Neural cell (in vitro differentiated cells): ENCODE measurements at regions not wholly inside any gene's neighbourhood (a gene's known extent, or its start where the extent isn't known, plus 50 kb on each side); places are given as distances from the start of the nearest gene placed in this dataset.
A peak's percentile ranks its signal among the peaks of the same experiment; 100 is the strongest.

Experiments
- H2AFZ ChIP-seq: fragments of 200-600, 300-800 bp; sonication (generic), shearing (Covaris generic); 2 replicates; pipeline ENCODE4 v1.6.0; 2014; ENCODE audit warnings: low read depth, mild to moderate bottlenecking, antibody characterized with exemption, low read length, moderate library complexity
- H3F3A ChIP-seq: fragments of 200-600 bp; shearing (Covaris generic); 2 replicates; pipeline ENCODE4 v1.6.1; 2016; ENCODE audit warnings: mild to moderate bottlenecking, moderate library complexity, mixed read lengths, antibody characterized with exemption, low read length; ENCODE audit not compliant: insufficient read depth, poor library complexity, severe bottlenecking
- H3K27ac ChIP-seq: fragments of 200-600, 300-800 bp; sonication (generic), shearing (Covaris generic); 2 replicates; pipeline ENCODE4 v1.5.1; 2014; ENCODE audit warnings: mild to moderate bottlenecking, low read length, moderate library complexity
- H3K27me3 ChIP-seq: fragments of 300-800, 200-600 bp; sonication (generic), shearing (Covaris generic); 2 replicates; pipeline ENCODE4 v1.6.0; 2014; ENCODE audit warnings: mild to moderate bottlenecking, low read depth, low read length, moderate library complexity; ENCODE audit not compliant: insufficient read depth
- H3K36me3 ChIP-seq: fragments of 300-800, 200-600 bp; sonication (generic), shearing (Covaris generic); 2 replicates; pipeline ENCODE4 v1.5.1; 2014; ENCODE audit warnings: mild to moderate bottlenecking, antibody characterized with exemption, low read length, moderate library complexity; ENCODE audit not compliant: insufficient read depth
- H3K4me2 ChIP-seq: fragments of 300-800, 200-600 bp; sonication (generic), shearing (Covaris generic); 2 replicates; pipeline ENCODE4 v1.6.0; 2014; ENCODE audit warnings: mild to moderate bottlenecking, low read length
- H3K4me3 ChIP-seq: fragments of 300-800, 200-600 bp; sonication (generic), shearing (Covaris generic); 2 replicates; pipeline ENCODE4 v1.5.1; 2014; ENCODE audit warnings: mild to moderate bottlenecking, low read length, moderate library complexity
- H3K79me2 ChIP-seq: fragments of 200-600 bp; shearing (Covaris generic); replicated peaks from 2 replicates; pipeline ENCODE4 v1.6.0; 2014; ENCODE audit warnings: mild to moderate bottlenecking, low read length, moderate library complexity; ENCODE audit not compliant: insufficient read depth
- H3K9ac ChIP-seq: fragments of 300-800, 200-600 bp; sonication (generic), shearing (Covaris generic); 2 replicates; pipeline ENCODE4 v1.6.1; 2016; ENCODE audit warnings: mild to moderate bottlenecking, low read length, mixed read lengths
- H3K9me2 ChIP-seq: fragments of 200-600 bp; shearing (Covaris generic); 2 replicates; pipeline ENCODE4 v1.6.1; 2016; ENCODE audit warnings: mild to moderate bottlenecking, low read length, mixed read lengths; ENCODE audit not compliant: insufficient read depth
- H3K9me3 ChIP-seq: fragments of 200-600, 300-800 bp; sonication (generic), shearing (Covaris generic); 2 replicates; pipeline ENCODE4 v1.6.1; 2016; ENCODE audit warnings: mild to moderate bottlenecking, mixed run types, low read length, moderate library complexity, mixed read lengths
- H4K20me1 ChIP-seq: fragments of 200-600 bp; shearing (Covaris generic); 2 replicates; pipeline ENCODE4 v1.6.1; 2016; ENCODE audit warnings: mild to moderate bottlenecking, mixed run types; ENCODE audit not compliant: insufficient read depth
- EP300 ChIP-seq: fragments of 450-650 bp; conservative IDR thresholded peaks from 2 replicates; pipeline ENCODE4 v1.6.1; 2014; ENCODE audit warnings: antibody characterized with exemption, mild to moderate bottlenecking, moderate library complexity; ENCODE audit not compliant: poor library complexity, severe bottlenecking
- EZH2 ChIP-seq: fragments of 200-600, 300-800 bp; shearing (Covaris generic), sonication (generic); IDR thresholded peaks from 2 replicates; pipeline ENCODE4 v1.6.1; 2014; ENCODE audit warnings: antibody characterized with exemption, low read length, borderline replicate concordance, mild to moderate bottlenecking; ENCODE audit not compliant: insufficient read depth, poor library complexity, severe bottlenecking
- MXI1 ChIP-seq: fragments of 450-650 bp; conservative IDR thresholded peaks from 2 replicates; pipeline ENCODE4 v1.6.1; 2014; ENCODE audit warnings: antibody characterized with exemption, mild to moderate bottlenecking; ENCODE audit not compliant: poor library complexity, severe bottlenecking
- POLR2AphosphoS5 ChIP-seq: IDR thresholded peaks from 2 replicates; pipeline ENCODE4 v1.6.1; 2012
- RAD21 ChIP-seq: fragments of 450-650 bp; conservative IDR thresholded peaks from 2 replicates; pipeline ENCODE4 v1.6.1; 2014; ENCODE audit warnings: antibody characterized with exemption, mild to moderate bottlenecking, moderate library complexity
- SMC3 ChIP-seq: fragments of 450-650 bp; conservative IDR thresholded peaks from 2 replicates; pipeline ENCODE4 v1.6.1; 2014; ENCODE audit warnings: antibody characterized with exemption, mild to moderate bottlenecking, moderate library complexity; ENCODE audit not compliant: poor library complexity
- TAF1 ChIP-seq: IDR thresholded peaks from 2 replicates; pipeline ENCODE4 v1.6.1; 2012; ENCODE audit warnings: low read depth
- TF ChIP-seq, protein P1 (sequence below): fragments of 450-650 bp; IDR thresholded peaks from 2 replicates; pipeline ENCODE4 v1.5.1; 2014; ENCODE audit warnings: antibody characterized with exemption, mild to moderate bottlenecking, moderate library complexity; ENCODE audit not compliant: poor library complexity, severe bottlenecking
- TF ChIP-seq, protein P2 (sequence below): IDR thresholded peaks from 2 replicates; pipeline ENCODE4 v1.6.1; 2012; ENCODE audit warnings: borderline replicate concordance

DNA sequence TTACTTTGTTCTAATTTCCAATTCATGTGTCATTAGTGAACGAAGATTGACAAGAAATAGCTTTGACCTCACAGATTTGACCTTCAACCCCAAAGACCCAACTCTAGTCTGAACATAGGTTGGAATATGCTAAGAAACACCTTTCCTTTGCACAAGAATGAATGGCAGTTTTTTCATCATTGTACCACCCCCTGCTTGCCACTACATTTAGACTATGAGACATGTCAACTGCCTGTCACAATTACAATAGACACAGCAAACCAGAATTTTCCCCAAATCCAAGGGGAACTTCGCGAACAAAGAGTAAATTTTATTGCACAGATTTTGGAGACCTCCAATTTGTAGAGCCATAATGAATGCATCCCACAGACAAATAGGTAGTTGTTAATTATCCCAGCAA lies 535.4 kb downstream of the PRKD1 start:
- Histone ChIP-seq H3K27me3 (no peaks in the 10 kb centered on the region), H3K9me2 (no peaks in the 10 kb centered on the region), H3K79me2 (peaks cover 63% of the 10 kb centered on the region), H3K9ac (peak overlapping the region; percentile 76), H3K4me3 (peak overlapping the region; percentile 64), H3K36me3 (no peaks in the 10 kb centered on the region), H3K27ac (peak overlapping the region; percentile 92), H2AFZ (no peak overlapping the region), H3F3A (peaks cover 29% of the 10 kb centered on the region), H3K4me2 (peak overlapping the region; percentile 87), H3K9me3 (no peaks in the 10 kb centered on the region), H4K20me1 (no peaks in the 10 kb centered on the region)
- TF ChIP-seq, protein P1, sequence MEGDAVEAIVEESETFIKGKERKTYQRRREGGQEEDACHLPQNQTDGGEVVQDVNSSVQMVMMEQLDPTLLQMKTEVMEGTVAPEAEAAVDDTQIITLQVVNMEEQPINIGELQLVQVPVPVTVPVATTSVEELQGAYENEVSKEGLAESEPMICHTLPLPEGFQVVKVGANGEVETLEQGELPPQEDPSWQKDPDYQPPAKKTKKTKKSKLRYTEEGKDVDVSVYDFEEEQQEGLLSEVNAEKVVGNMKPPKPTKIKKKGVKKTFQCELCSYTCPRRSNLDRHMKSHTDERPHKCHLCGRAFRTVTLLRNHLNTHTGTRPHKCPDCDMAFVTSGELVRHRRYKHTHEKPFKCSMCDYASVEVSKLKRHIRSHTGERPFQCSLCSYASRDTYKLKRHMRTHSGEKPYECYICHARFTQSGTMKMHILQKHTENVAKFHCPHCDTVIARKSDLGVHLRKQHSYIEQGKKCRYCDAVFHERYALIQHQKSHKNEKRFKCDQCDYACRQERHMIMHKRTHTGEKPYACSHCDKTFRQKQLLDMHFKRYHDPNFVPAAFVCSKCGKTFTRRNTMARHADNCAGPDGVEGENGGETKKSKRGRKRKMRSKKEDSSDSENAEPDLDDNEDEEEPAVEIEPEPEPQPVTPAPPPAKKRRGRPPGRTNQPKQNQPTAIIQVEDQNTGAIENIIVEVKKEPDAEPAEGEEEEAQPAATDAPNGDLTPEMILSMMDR, result no peak
- TF ChIP-seq POLR2AphosphoS5 (peak; percentile 61), SMC3 (peak; percentile 15), EP300 (peak; percentile 91)
- TF ChIP-seq, protein P2, sequence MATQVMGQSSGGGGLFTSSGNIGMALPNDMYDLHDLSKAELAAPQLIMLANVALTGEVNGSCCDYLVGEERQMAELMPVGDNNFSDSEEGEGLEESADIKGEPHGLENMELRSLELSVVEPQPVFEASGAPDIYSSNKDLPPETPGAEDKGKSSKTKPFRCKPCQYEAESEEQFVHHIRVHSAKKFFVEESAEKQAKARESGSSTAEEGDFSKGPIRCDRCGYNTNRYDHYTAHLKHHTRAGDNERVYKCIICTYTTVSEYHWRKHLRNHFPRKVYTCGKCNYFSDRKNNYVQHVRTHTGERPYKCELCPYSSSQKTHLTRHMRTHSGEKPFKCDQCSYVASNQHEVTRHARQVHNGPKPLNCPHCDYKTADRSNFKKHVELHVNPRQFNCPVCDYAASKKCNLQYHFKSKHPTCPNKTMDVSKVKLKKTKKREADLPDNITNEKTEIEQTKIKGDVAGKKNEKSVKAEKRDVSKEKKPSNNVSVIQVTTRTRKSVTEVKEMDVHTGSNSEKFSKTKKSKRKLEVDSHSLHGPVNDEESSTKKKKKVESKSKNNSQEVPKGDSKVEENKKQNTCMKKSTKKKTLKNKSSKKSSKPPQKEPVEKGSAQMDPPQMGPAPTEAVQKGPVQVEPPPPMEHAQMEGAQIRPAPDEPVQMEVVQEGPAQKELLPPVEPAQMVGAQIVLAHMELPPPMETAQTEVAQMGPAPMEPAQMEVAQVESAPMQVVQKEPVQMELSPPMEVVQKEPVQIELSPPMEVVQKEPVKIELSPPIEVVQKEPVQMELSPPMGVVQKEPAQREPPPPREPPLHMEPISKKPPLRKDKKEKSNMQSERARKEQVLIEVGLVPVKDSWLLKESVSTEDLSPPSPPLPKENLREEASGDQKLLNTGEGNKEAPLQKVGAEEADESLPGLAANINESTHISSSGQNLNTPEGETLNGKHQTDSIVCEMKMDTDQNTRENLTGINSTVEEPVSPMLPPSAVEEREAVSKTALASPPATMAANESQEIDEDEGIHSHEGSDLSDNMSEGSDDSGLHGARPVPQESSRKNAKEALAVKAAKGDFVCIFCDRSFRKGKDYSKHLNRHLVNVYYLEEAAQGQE, result peak; percentile 30

DNA sequence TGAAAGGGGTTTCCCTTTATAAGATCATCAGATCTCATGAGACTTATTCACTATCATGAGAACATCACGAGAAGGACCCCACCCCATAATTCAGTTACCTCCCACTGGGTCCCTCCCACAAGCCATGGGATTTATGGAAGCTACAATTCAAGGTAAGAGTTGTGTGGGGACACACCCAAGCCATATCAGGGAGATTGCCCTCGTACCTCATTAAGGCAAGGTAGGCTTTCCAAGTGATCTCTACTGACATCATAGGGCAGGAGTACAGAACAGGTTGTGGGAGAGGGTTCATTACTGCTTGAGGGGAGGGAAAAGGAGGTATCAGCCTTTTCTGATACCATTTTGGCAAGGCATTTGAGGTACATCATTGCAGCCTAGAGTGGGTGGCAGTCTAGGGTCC lies 524.6 kb downstream of the PRKD1 start:
- Histone ChIP-seq H3K27me3 (no peaks in the 10 kb centered on the region), H3K4me2 (no peak overlapping the region), H3K9me3 (no peaks in the 10 kb centered on the region), H3K9me2 (no peaks in the 10 kb centered on the region), H2AFZ (no peak overlapping the region), H3K79me2 (no peaks in the 10 kb centered on the region), H4K20me1 (no peaks in the 10 kb centered on the region), H3F3A (no peaks in the 10 kb centered on the region), H3K27ac (no peak overlapping the region), H3K9ac (no peak overlapping the region), H3K36me3 (no peaks in the 10 kb centered on the region), H3K4me3 (no peak overlapping the region)
- TF ChIP-seq RAD21 (no peak), EZH2 (no peak), TAF1 (no peak), POLR2AphosphoS5 (no peak), EP300 (no peak), SMC3 (no peak), MXI1 (no peak)
- TF ChIP-seq, protein P2, result no peak
- TF ChIP-seq, protein P1, result no peak
